ENCODE measurements at regions not wholly inside any gene's neighbourhood (a gene's known extent, or its start where the extent isn't known, plus 50 kb on each side); places are given as distances from the start of the nearest gene placed in this dataset.

DNA sequence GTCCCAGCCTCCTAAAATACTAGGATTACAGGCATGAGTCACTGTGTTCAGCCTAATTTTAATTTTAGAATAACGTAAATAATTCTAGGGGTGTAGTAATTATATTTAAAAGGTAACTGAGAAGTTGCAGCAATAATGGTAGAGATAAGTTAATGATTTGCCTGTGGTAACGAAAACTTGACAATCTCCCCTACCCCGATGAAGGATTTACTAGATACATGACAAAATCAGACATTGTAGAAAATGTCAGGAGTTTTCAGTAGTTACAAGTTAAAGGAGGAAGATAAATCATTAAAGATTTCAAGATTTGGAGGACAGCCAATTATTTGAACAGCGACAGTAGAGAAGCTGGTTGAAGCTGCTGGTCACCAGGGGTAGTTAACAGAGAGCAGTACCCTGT, 652.2 kb upstream of the PCDH20 start:
- TF ChIP-seq, protein P1, sequence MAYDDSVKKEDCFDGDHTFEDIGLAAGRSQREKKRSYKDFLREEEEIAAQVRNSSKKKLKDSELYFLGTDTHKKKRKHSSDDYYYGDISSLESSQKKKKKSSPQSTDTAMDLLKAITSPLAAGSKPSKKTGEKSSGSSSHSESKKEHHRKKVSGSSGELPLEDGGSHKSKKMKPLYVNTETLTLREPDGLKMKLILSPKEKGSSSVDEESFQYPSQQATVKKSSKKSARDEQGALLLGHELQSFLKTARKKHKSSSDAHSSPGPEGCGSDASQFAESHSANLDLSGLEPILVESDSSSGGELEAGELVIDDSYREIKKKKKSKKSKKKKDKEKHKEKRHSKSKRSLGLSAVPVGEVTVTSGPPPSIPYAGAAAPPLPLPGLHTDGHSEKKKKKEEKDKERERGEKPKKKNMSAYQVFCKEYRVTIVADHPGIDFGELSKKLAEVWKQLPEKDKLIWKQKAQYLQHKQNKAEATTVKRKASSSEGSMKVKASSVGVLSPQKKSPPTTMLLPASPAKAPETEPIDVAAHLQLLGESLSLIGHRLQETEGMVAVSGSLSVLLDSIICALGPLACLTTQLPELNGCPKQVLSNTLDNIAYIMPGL (CRISPR knock-in tag; IDR thresholded peaks at IDR 0.05) = no peak
- no peak for TF ChIP-seq RELA (CRISPR knock-in tag; IDR thresholded peaks at IDR 0.05; ENCODE audit: borderline replicate concordance)
- no peak for TF ChIP-seq ETV6 (CRISPR knock-in tag; IDR thresholded peaks at IDR 0.05)
- TF ChIP-seq, protein P2, sequence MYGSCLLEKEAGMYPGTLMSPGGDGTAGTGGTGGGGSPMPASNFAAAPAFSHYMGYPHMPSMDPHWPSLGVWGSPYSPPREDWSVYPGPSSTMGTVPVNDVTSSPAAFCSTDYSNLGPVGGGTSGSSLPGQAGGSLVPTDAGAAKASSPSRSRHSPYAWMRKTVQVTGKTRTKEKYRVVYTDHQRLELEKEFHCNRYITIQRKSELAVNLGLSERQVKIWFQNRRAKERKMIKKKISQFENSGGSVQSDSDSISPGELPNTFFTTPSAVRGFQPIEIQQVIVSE (CRISPR knock-in tag; IDR thresholded peaks at IDR 0.05; ENCODE audit: borderline replicate concordance) = no peak
- TF ChIP-seq, protein P3, sequence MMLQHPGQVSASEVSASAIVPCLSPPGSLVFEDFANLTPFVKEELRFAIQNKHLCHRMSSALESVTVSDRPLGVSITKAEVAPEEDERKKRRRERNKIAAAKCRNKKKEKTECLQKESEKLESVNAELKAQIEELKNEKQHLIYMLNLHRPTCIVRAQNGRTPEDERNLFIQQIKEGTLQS (CRISPR knock-in tag; conservative IDR thresholded peaks at IDR 0.05) = no peak
- no peak for TF ChIP-seq ATF6 (CRISPR knock-in tag; IDR thresholded peaks at IDR 0.05)
- TF ChIP-seq ELF4 (CRISPR knock-in tag; IDR thresholded peaks at IDR 0.05; ENCODE audit: low read depth) = no peak
- TF ChIP-seq NFE2L1 (CRISPR knock-in tag; IDR thresholded peaks at IDR 0.05) = no peak
- TF ChIP-seq, protein P4, sequence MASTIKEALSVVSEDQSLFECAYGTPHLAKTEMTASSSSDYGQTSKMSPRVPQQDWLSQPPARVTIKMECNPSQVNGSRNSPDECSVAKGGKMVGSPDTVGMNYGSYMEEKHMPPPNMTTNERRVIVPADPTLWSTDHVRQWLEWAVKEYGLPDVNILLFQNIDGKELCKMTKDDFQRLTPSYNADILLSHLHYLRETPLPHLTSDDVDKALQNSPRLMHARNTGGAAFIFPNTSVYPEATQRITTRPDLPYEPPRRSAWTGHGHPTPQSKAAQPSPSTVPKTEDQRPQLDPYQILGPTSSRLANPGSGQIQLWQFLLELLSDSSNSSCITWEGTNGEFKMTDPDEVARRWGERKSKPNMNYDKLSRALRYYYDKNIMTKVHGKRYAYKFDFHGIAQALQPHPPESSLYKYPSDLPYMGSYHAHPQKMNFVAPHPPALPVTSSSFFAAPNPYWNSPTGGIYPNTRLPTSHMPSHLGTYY (CRISPR knock-in tag; IDR thresholded peaks at IDR 0.05) = no peak
- no peak for TF ChIP-seq ZNF121 (CRISPR knock-in tag; IDR thresholded peaks at IDR 0.05)
- TF ChIP-seq, protein P5, sequence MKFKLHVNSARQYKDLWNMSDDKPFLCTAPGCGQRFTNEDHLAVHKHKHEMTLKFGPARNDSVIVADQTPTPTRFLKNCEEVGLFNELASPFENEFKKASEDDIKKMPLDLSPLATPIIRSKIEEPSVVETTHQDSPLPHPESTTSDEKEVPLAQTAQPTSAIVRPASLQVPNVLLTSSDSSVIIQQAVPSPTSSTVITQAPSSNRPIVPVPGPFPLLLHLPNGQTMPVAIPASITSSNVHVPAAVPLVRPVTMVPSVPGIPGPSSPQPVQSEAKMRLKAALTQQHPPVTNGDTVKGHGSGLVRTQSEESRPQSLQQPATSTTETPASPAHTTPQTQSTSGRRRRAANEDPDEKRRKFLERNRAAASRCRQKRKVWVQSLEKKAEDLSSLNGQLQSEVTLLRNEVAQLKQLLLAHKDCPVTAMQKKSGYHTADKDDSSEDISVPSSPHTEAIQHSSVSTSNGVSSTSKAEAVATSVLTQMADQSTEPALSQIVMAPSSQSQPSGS (CRISPR knock-in tag; IDR thresholded peaks at IDR 0.05; ENCODE audit: borderline replicate concordance, low read depth) = no peak
- TF ChIP-seq OVOL2 (CRISPR knock-in tag; IDR thresholded peaks at IDR 0.05; ENCODE audit: borderline replicate concordance) = no peak
- no peak overlapping the region for H3K27ac Mint-ChIP-seq
- ChIA-PET POLR2A (no interaction called here), CTCF (no interaction called here)
- peaks cover 8% of the 10 kb centered on the region for H3K9me3 Mint-ChIP-seq
- ATAC-seq = no peak
- H3K4me3 Mint-ChIP-seq = no peak overlapping the region
- DNase-seq (ENCODE audit: low spot score) = no peak
- no peaks in the 10 kb centered on the region for H3K36me3 Mint-ChIP-seq
- H3K4me1 Mint-ChIP-seq = no peaks in the 10 kb centered on the region
- no peaks in the 10 kb centered on the region for H3K27me3 Mint-ChIP-seq (ENCODE audit: low read depth)

- no peaks in the 10 kb centered on the region for H3K4me1 Mint-ChIP-seq
- H3K27ac Mint-ChIP-seq = no peak overlapping the region
- TF ChIP-seq, protein P6, sequence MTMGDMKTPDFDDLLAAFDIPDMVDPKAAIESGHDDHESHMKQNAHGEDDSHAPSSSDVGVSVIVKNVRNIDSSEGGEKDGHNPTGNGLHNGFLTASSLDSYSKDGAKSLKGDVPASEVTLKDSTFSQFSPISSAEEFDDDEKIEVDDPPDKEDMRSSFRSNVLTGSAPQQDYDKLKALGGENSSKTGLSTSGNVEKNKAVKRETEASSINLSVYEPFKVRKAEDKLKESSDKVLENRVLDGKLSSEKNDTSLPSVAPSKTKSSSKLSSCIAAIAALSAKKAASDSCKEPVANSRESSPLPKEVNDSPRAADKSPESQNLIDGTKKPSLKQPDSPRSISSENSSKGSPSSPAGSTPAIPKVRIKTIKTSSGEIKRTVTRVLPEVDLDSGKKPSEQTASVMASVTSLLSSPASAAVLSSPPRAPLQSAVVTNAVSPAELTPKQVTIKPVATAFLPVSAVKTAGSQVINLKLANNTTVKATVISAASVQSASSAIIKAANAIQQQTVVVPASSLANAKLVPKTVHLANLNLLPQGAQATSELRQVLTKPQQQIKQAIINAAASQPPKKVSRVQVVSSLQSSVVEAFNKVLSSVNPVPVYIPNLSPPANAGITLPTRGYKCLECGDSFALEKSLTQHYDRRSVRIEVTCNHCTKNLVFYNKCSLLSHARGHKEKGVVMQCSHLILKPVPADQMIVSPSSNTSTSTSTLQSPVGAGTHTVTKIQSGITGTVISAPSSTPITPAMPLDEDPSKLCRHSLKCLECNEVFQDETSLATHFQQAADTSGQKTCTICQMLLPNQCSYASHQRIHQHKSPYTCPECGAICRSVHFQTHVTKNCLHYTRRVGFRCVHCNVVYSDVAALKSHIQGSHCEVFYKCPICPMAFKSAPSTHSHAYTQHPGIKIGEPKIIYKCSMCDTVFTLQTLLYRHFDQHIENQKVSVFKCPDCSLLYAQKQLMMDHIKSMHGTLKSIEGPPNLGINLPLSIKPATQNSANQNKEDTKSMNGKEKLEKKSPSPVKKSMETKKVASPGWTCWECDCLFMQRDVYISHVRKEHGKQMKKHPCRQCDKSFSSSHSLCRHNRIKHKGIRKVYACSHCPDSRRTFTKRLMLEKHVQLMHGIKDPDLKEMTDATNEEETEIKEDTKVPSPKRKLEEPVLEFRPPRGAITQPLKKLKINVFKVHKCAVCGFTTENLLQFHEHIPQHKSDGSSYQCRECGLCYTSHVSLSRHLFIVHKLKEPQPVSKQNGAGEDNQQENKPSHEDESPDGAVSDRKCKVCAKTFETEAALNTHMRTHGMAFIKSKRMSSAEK (CRISPR knock-in tag; IDR thresholded peaks at IDR 0.05; ENCODE audit: borderline replicate concordance) = no peak
- TF ChIP-seq NFATC4 (CRISPR knock-in tag; IDR thresholded peaks at IDR 0.05) = no peak
- TF ChIP-seq FOXP1 (CRISPR knock-in tag; IDR thresholded peaks at IDR 0.05; ENCODE audit: borderline replicate concordance) = no peak
- TF ChIP-seq, protein P7, sequence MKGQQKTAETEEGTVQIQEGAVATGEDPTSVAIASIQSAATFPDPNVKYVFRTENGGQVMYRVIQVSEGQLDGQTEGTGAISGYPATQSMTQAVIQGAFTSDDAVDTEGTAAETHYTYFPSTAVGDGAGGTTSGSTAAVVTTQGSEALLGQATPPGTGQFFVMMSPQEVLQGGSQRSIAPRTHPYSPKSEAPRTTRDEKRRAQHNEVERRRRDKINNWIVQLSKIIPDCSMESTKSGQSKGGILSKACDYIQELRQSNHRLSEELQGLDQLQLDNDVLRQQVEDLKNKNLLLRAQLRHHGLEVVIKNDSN (CRISPR knock-in tag; IDR thresholded peaks at IDR 0.05) = no peak
- TF ChIP-seq EMX1 (CRISPR knock-in tag; IDR thresholded peaks at IDR 0.05) = no peak
- TF ChIP-seq TEAD4 (CRISPR knock-in tag; IDR thresholded peaks at IDR 0.05) = no peak
- TF ChIP-seq ZNF263 (CRISPR knock-in tag; IDR thresholded peaks at IDR 0.05; ENCODE audit: low read depth) = no peak
- no peak for TF ChIP-seq NFE2L1 (CRISPR knock-in tag; IDR thresholded peaks at IDR 0.05)
- TF ChIP-seq, protein P8, sequence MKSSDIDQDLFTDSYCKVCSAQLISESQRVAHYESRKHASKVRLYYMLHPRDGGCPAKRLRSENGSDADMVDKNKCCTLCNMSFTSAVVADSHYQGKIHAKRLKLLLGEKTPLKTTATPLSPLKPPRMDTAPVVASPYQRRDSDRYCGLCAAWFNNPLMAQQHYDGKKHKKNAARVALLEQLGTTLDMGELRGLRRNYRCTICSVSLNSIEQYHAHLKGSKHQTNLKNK (CRISPR knock-in tag; IDR thresholded peaks at IDR 0.05) = no peak
- no peak for TF ChIP-seq GTF2I (CRISPR knock-in tag; conservative IDR thresholded peaks at IDR 0.05)
- ATAC-seq (no peak), DNase-seq (ENCODE audit: low spot score) (no peak)
- CTCF ChIA-PET = no interaction called here
- H3K9me3 Mint-ChIP-seq = peaks cover 8% of the 10 kb centered on the region
- no peak overlapping the region for H3K4me3 Mint-ChIP-seq
- POLR2A ChIA-PET = no interaction called here
- H3K36me3 Mint-ChIP-seq = no peaks in the 10 kb centered on the region
- H3K27me3 Mint-ChIP-seq (ENCODE audit: low read depth) = no peaks in the 10 kb centered on the region
These were observed 649.4 kb upstream of the PCDH20 start for GRCh38 chr13:62065016-62065415.
